CD4-positive, alpha-beta T cell treated with Interleukin-6 at 100 ng/mL for 8 hours (primary cell): ENCODE measurements at regions not wholly inside any gene's neighbourhood (a gene's known extent, or its start where the extent isn't known, plus 50 kb on each side); places are given as distances from the start of the nearest gene placed in this dataset.

Experiments
- DNase-seq: peaks from one replicate; pipeline ENCODE4 v3.0.0-alpha.2; 2020; ENCODE audit warnings: mixed read lengths, low spot score

- no peak for DNase-seq
These were observed 200.3 kb downstream of the TLE1 start for GRCh38 chr9:81489046-81489445.

GRCh38 chr9:81480828-81481604, 208.3 kb downstream of the TLE1 start:
- DNase-seq = no peak

- DNase-seq = no peak
These were observed 209.8 kb downstream of the TLE1 start for GRCh38 chr9:81479573-81479972.

- DNase-seq = no peak
These were observed 211.7 kb downstream of the TLE1 start for GRCh38 chr9:81477669-81478068.

GRCh38 chr9:81476813-81477490, 212.4 kb downstream of the TLE1 start:
- no peak for DNase-seq

- no peak for DNase-seq
These were observed 214.6 kb downstream of the TLE1 start for GRCh38 chr9:81474792-81475191.

- no peak for DNase-seq
These were observed 215.2 kb downstream of the TLE1 start for GRCh38 chr9:81474125-81474524.

GRCh38 chr9:81473708-81474107, 215.6 kb downstream of the TLE1 start:
- DNase-seq = no peak

GRCh38 chr9:81473206-81473605, 216.1 kb downstream of the TLE1 start:
- DNase-seq = no peak

GRCh38 chr9:81472701-81473100, 216.6 kb downstream of the TLE1 start:
- no peak for DNase-seq

GRCh38 chr9:81470864-81471263, 218.5 kb downstream of the TLE1 start:
- no peak for DNase-seq

GRCh38 chr9:81468084-81468595, 221.2 kb downstream of the TLE1 start:
- DNase-seq = no peak

- DNase-seq = no peak
These were observed 222.4 kb downstream of the TLE1 start for GRCh38 chr9:81466981-81467380.

- DNase-seq = no peak
These were observed 223.8 kb downstream of the TLE1 start for GRCh38 chr9:81465468-81466011.

GRCh38 chr9:81462801-81463200, 226.5 kb downstream of the TLE1 start:
- DNase-seq = no peak

GRCh38 chr9:81461196-81461595, 228.2 kb downstream of the TLE1 start:
- no peak for DNase-seq

GRCh38 chr9:81460693-81461092, 228.7 kb downstream of the TLE1 start:
- no peak for DNase-seq

GRCh38 chr9:81459591-81459990, 229.8 kb downstream of the TLE1 start:
- no peak for DNase-seq

- DNase-seq = no peak
These were observed 232.8 kb downstream of the TLE1 start for GRCh38 chr9:81456431-81457006.

- DNase-seq = no peak
These were observed 233.7 kb downstream of the TLE1 start for GRCh38 chr9:81455462-81456219.

GRCh38 chr9:81445331-81445921, 243.9 kb downstream of the TLE1 start:
- DNase-seq = no peak

- no peak for DNase-seq
These were observed 257.7 kb downstream of the TLE1 start for GRCh38 chr9:81431641-81432040.
